IMR-90 (cell line): ENCODE measurements at regions not wholly inside any gene's neighbourhood (a gene's known extent, or its start where the extent isn't known, plus 50 kb on each side); places are given as distances from the start of the nearest gene placed in this dataset.

Experiments used
- ATAC-seq: fragments of 200-7000 bp; cut with Tn5 transposase; 2 replicates; pipeline ENCODE4 v1.9.1; 2020; ENCODE audit warnings: low read depth, mild to moderate bottlenecking, moderate library complexity
- BruUV-seq: library from RNA; stranded (reverse); fragments of 400-500 nt; replicated peaks from 2 replicates; lab custom pipeline; 2021; lab: Mats Ljungman, UMichigan
- CTCF ChIA-PET: fragments of 300-600 bp; formaldehyde crosslinking; extraction: SDS; loops from one replicate; lab custom pipeline; 2021; ENCODE audit warnings: antibody characterized with exemption; lab: Yijun Ruan, JAX
- POLR2A ChIA-PET: fragments of 300-600 bp; sonication (Branson Sonifier 250); formaldehyde crosslinking; loops from one replicate; lab custom pipeline; 2022; ENCODE audit warnings: antibody characterized with exemption; ENCODE audit not compliant: unreplicated experiment; lab: Charles Lee
- DNase-seq: peaks from one replicate; pipeline ENCODE4 v3.0.0; 2013
- H2AFZ ChIP-seq: replicated peaks from 2 replicates; pipeline ENCODE3; 2013; ENCODE audit warnings: low read length, mild to moderate bottlenecking; ENCODE audit not compliant: poor library complexity
- H2AK5ac ChIP-seq: 2 replicates; pipeline ENCODE4 v1.6.1; 2013; ENCODE audit warnings: low read depth, low read length, inconsistent platforms
- H2AK9ac ChIP-seq: replicated peaks from 2 replicates; pipeline ENCODE3; 2013; ENCODE audit warnings: mild to moderate bottlenecking, low read depth, low read length, moderate library complexity; ENCODE audit not compliant: poor library complexity
- H2BK120ac ChIP-seq: 2 replicates; pipeline ENCODE4 v1.6.1; 2013; ENCODE audit warnings: low read depth, low read length, inconsistent platforms
- H2BK15ac ChIP-seq: 3 replicates; pipeline ENCODE4 v1.6.1; 2013; ENCODE audit warnings: low read depth, low read length, inconsistent platforms
- H2BK20ac ChIP-seq: 2 replicates; pipeline ENCODE4 v1.6.1; 2013; ENCODE audit warnings: low read depth, mild to moderate bottlenecking, inconsistent platforms, low read length, moderate library complexity
- H2BK5ac ChIP-seq: 2 replicates; pipeline ENCODE4 v1.6.1; 2013; ENCODE audit warnings: mild to moderate bottlenecking, low read depth, low read length, inconsistent platforms; ENCODE audit not compliant: poor library complexity, severe bottlenecking
- H3K14ac ChIP-seq: replicated peaks from 2 replicates; pipeline ENCODE4 v1.6.1; 2013; ENCODE audit warnings: low read depth, low read length, inconsistent platforms
- H3K18ac ChIP-seq: 2 replicates; pipeline ENCODE4 v1.6.1; 2013; ENCODE audit warnings: low read depth, low read length, control low read depth
- H3K23ac ChIP-seq: 2 replicates; pipeline ENCODE4 v1.6.1; 2013; ENCODE audit warnings: low read depth, low read length, inconsistent platforms
- H3K27ac ChIP-seq: 2 replicates; pipeline ENCODE4 v1.5.1; 2013; ENCODE audit warnings: mild to moderate bottlenecking, control low read depth, low read length; ENCODE audit not compliant: insufficient read depth
- H3K27me3 ChIP-seq: 2 replicates; pipeline ENCODE4 v1.6.1; 2013; ENCODE audit warnings: low read length; ENCODE audit not compliant: control insufficient read depth, insufficient read depth
- H3K36me3 ChIP-seq: 2 replicates; pipeline ENCODE4 v1.6.1; 2013; ENCODE audit warnings: low read length, mixed read lengths; ENCODE audit not compliant: control insufficient read depth, insufficient read depth
- H3K4ac ChIP-seq: 2 replicates; pipeline ENCODE4 v1.6.1; 2013; ENCODE audit warnings: low read depth, low read length, inconsistent platforms
- H3K4me1 ChIP-seq: 2 replicates; pipeline ENCODE4 v1.6.1; 2013; ENCODE audit warnings: low read length, mixed read lengths; ENCODE audit not compliant: control insufficient read depth, insufficient read depth
- H3K4me2 ChIP-seq: 2 replicates; pipeline ENCODE4 v1.6.1; 2013; ENCODE audit warnings: low read depth, mild to moderate bottlenecking, control low read depth, low read length, moderate library complexity
- H3K4me3 ChIP-seq: 2 replicates; pipeline ENCODE4 v1.5.1; 2013; ENCODE audit warnings: low read depth, mild to moderate bottlenecking, control low read depth, low read length, moderate library complexity; ENCODE audit not compliant: insufficient read depth
- H3K56ac ChIP-seq: 2 replicates; pipeline ENCODE4 v1.6.1; 2013; ENCODE audit warnings: low read length, inconsistent platforms; ENCODE audit not compliant: insufficient read depth; ENCODE audit errors: extremely low read depth
- H3K79me1 ChIP-seq, 2 experiments: 2 replicates each; pipeline ENCODE4 v1.6.1; 2013; ENCODE audit warnings: low read length in 2 of 2, inconsistent platforms in 1 of 2, low read depth in 1 of 2
- H3K9ac ChIP-seq: 2 replicates; pipeline ENCODE4 v1.6.1; 2013; ENCODE audit warnings: low read depth, low read length, control low read depth
- H3K9me1 ChIP-seq: 2 replicates; pipeline ENCODE4 v1.6.1; 2013; ENCODE audit warnings: low read length, inconsistent platforms; ENCODE audit not compliant: insufficient read depth
- H3K9me3 ChIP-seq: 2 replicates; pipeline ENCODE4 v1.6.1; 2013; ENCODE audit warnings: low read length; ENCODE audit not compliant: control insufficient read depth, insufficient read depth
- H4K20me1 ChIP-seq: 2 replicates; pipeline ENCODE4 v1.6.1; 2013; ENCODE audit warnings: low read length, inconsistent platforms; ENCODE audit not compliant: insufficient read depth
- H4K5ac ChIP-seq: 2 replicates; pipeline ENCODE4 v1.6.1; 2013; ENCODE audit warnings: mild to moderate bottlenecking, low read depth, low read length, control low read depth
- H4K8ac ChIP-seq, 2 experiments: 2 replicates each; pipeline ENCODE4 v1.6.1; 2013; ENCODE audit warnings: low read depth in 2 of 2, low read length in 2 of 2, control low read depth in 1 of 2, inconsistent platforms in 1 of 2
- H4K91ac ChIP-seq: 2 replicates; pipeline ENCODE4 v1.6.1; 2013; ENCODE audit warnings: low read depth, low read length, inconsistent platforms; ENCODE audit not compliant: insufficient read depth
- BHLHE40 ChIP-seq: fragments of 150-350 bp; IDR thresholded peaks from 2 replicates; pipeline ENCODE4 v1.6.1; 2016; ENCODE audit warnings: mild to moderate bottlenecking, low read depth, low read length
- CHD1 ChIP-seq: IDR thresholded peaks from 2 replicates; pipeline ENCODE4 v1.6.1; 2012; ENCODE audit warnings: low read depth, low read length, improper control_type of control experiment
- FOS ChIP-seq: fragments of 150-350 bp; IDR thresholded peaks from 2 replicates; pipeline ENCODE4 v1.6.1; 2016; ENCODE audit warnings: low read depth, low read length
- MAFK ChIP-seq: IDR thresholded peaks from 2 replicates; pipeline ENCODE4 v1.6.1; 2012; ENCODE audit warnings: low read depth, low read length, improper control_type of control experiment
- MAZ ChIP-seq: IDR thresholded peaks from 2 replicates; pipeline ENCODE4 v1.6.1; 2012; ENCODE audit warnings: low read depth, mild to moderate bottlenecking, low read length, improper control_type of control experiment, moderate library complexity, borderline replicate concordance
- MXI1 ChIP-seq: IDR thresholded peaks from 2 replicates; pipeline ENCODE4 v1.6.1; 2012; ENCODE audit warnings: low read depth, mild to moderate bottlenecking, low read length, moderate library complexity, borderline replicate concordance
- NFE2L2 ChIP-seq: fragments of 150-350 bp; IDR thresholded peaks from 2 replicates; pipeline ENCODE4 v1.6.1; 2016; ENCODE audit warnings: low read depth, mild to moderate bottlenecking, low read length
- POLR2A ChIP-seq: IDR thresholded peaks from 2 replicates; pipeline ENCODE4 v1.6.1; 2012; ENCODE audit warnings: mild to moderate bottlenecking, low read depth, low read length
- RAD21 ChIP-seq: IDR thresholded peaks from 2 replicates; pipeline ENCODE4 v1.6.1; 2012; ENCODE audit warnings: low read length, improper control_type of control experiment
- RCOR1 ChIP-seq: IDR thresholded peaks from 2 replicates; pipeline ENCODE4 v1.6.1; 2012; ENCODE audit warnings: mild to moderate bottlenecking, low read length, improper control_type of control experiment; ENCODE audit not compliant: insufficient replicate concordance
- RFX5 ChIP-seq: IDR thresholded peaks from 2 replicates; pipeline ENCODE4 v1.8.0; 2012; ENCODE audit warnings: low read depth, mild to moderate bottlenecking, low read length, moderate library complexity
- SMC3 ChIP-seq: fragments of 150-350 bp; IDR thresholded peaks from 2 replicates; pipeline ENCODE4 v1.6.1; 2016; ENCODE audit warnings: low read depth, mild to moderate bottlenecking, antibody characterized with exemption, low read length, moderate library complexity
- USF2 ChIP-seq: fragments of 150-350 bp; IDR thresholded peaks from 2 replicates; pipeline ENCODE4 v1.6.1; 2017; ENCODE audit warnings: mild to moderate bottlenecking, antibody characterized with exemption, low read length, low read depth
- WGBS, 2 experiments: methylation state at CpG; one replicate each; pipeline versions ENCODE4 v1.1.5 to v1.1.7; 2013; ENCODE audit warnings: missing lambda C conversion rate in 2 of 2; ENCODE audit not compliant: insufficient read length in 1 of 2; ENCODE audit errors: extremely low coverage in 2 of 2; 5-methylcytosine and 5-hydroxymethylcytosine counted together
- dilution Hi-C: fragments of 300-500 bp; cut with HindIII; formaldehyde crosslinking; loops from one replicate; pipeline ENCODE4 v1.14.3; 2018; ENCODE audit warnings: low sequenced_read_pairs; ENCODE audit not compliant: unreplicated experiment
- in situ Hi-C: fragments of 300-500 bp; cut with MboI; formaldehyde crosslinking; loops from 3 replicates; pipeline ENCODE4 v1.14.3; 2019; ENCODE audit warnings: low sequenced_read_pairs, inconsistent platforms, mixed read lengths
- intact Hi-C: fragments of 100-400 bp; cut with micrococcal nuclease; formaldehyde crosslinking; loops from 2 replicates; pipeline ENCODE4 v1.10.0; 2022
- TF ChIP-seq, protein P1 (sequence below): conservative IDR thresholded peaks from 2 replicates; pipeline ENCODE4 v1.5.1; 2012; ENCODE audit warnings: mild to moderate bottlenecking, low read depth, low read length, improper control_type of control experiment
- TF ChIP-seq, protein P2 (sequence below): fragments of 150-350 bp; IDR thresholded peaks from 2 replicates; pipeline ENCODE4 v1.6.1; 2016; ENCODE audit warnings: low read depth, mild to moderate bottlenecking, low read length, moderate library complexity, borderline replicate concordance

DNA sequence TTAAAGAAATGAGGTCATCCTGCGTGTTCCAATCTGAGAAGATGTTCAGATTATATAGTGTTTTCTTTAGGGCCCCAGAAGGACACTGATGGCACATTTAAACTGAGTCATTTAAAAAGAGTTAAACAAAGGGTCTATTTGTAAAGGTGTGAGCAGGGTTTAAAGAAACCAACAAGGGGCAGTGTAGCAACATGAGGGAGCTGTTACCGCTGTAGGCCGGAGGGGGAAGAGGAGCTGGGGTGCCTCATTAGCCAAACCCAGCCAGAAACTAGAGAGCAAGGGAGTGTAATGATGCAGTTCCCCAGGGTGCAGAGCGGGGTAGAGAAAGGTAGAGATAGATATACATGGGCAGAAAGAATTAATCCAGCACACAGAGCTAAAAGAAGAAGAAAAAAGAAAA is 160.4 kb downstream of the TBX5 start:
- no peak overlapping the region for H2BK15ac ChIP-seq
- no peak overlapping the region for H3K27ac ChIP-seq
- H3K18ac ChIP-seq, result no peak overlapping the region
- H3K4me2 ChIP-seq, result no peak overlapping the region
- H3K4me1 ChIP-seq, result no peaks in the 10 kb centered on the region
- H3K9ac ChIP-seq, result no peak overlapping the region
- H3K4me3 ChIP-seq, result no peak overlapping the region
- WGBS, 2 experiments, result no CpG with 5 or more reads among the region's 4 CpGs
- no peaks in the 10 kb centered on the region for H3K9me1 ChIP-seq
- no peak overlapping the region for H4K5ac ChIP-seq
- H3K4ac ChIP-seq, result no peak overlapping the region
- TF ChIP-seq MAFK (no peak), MXI1 (no peak), FOS (no peak), POLR2A (no peak), RCOR1 (no peak), NFE2L2 (no peak), BHLHE40 (no peak), MAZ (no peak), SMC3 (no peak), CHD1 (no peak), USF2 (no peak), RAD21 (no peak), RFX5 (no peak)
- TF ChIP-seq, protein P1, sequence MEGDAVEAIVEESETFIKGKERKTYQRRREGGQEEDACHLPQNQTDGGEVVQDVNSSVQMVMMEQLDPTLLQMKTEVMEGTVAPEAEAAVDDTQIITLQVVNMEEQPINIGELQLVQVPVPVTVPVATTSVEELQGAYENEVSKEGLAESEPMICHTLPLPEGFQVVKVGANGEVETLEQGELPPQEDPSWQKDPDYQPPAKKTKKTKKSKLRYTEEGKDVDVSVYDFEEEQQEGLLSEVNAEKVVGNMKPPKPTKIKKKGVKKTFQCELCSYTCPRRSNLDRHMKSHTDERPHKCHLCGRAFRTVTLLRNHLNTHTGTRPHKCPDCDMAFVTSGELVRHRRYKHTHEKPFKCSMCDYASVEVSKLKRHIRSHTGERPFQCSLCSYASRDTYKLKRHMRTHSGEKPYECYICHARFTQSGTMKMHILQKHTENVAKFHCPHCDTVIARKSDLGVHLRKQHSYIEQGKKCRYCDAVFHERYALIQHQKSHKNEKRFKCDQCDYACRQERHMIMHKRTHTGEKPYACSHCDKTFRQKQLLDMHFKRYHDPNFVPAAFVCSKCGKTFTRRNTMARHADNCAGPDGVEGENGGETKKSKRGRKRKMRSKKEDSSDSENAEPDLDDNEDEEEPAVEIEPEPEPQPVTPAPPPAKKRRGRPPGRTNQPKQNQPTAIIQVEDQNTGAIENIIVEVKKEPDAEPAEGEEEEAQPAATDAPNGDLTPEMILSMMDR, result no peak
- TF ChIP-seq, protein P2, sequence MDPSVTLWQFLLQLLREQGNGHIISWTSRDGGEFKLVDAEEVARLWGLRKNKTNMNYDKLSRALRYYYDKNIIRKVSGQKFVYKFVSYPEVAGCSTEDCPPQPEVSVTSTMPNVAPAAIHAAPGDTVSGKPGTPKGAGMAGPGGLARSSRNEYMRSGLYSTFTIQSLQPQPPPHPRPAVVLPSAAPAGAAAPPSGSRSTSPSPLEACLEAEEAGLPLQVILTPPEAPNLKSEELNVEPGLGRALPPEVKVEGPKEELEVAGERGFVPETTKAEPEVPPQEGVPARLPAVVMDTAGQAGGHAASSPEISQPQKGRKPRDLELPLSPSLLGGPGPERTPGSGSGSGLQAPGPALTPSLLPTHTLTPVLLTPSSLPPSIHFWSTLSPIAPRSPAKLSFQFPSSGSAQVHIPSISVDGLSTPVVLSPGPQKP, result no peak
- no peaks in the 10 kb centered on the region; the same call in 1 of the 2 replicates for H3K9me3 ChIP-seq
- in situ Hi-C loops, result no loop called here
- H4K91ac ChIP-seq, result no peak overlapping the region
- ATAC-seq, result no peak
- no peaks in the 10 kb centered on the region for H4K20me1 ChIP-seq
- intact Hi-C loops, result no loop called here
- H3K79me1 ChIP-seq, result no peaks in the 10 kb centered on the region
- no peak overlapping the region for H2BK20ac ChIP-seq
- no peaks in the 10 kb centered on the region; the same call in 1 of the 2 replicates for H3K27me3 ChIP-seq
- no peak overlapping the region for H3K56ac ChIP-seq
- H3K23ac ChIP-seq, result no peak overlapping the region
- POLR2A ChIA-PET, result no interaction called here
- no peak overlapping the region for H2AFZ ChIP-seq
- no peak overlapping the region for H2BK5ac ChIP-seq
- no peak overlapping the region for H2BK120ac ChIP-seq
- H3K36me3 ChIP-seq, result no peaks in the 10 kb centered on the region
- DNase-seq, result no peak
- BruUV-seq, result no TSS peak
- dilution Hi-C loops, result no loop called here
- no peak overlapping the region for H3K14ac ChIP-seq
- CTCF ChIA-PET, result no interaction called here
- H2AK9ac ChIP-seq, result no peak overlapping the region
- H2AK5ac ChIP-seq, result no peak overlapping the region
- no peak overlapping the region for H4K8ac ChIP-seq
